ENCODE measurements at regions not wholly inside any gene's neighbourhood (a gene's known extent, or its start where the extent isn't known, plus 50 kb on each side); places are given as distances from the start of the nearest gene placed in this dataset.

DNA sequence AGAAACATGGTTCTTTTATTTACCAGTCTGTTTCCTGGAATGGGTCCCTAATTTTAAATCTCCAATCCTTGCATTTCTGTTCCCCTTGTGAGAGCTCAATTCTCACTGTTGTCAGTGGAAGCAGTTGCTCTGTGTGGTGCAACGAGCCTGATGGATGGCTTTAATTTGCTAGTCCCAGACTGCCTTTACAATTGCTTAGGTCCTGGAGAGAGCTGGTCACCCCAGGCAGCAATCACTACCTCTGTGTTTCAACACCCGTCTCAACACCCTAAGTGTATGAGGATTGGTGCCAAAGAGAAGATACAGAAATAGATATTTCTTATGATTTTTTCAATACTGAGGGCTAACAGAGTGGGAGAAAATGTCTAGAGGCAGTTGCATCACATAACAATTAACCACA, 873.8 kb downstream of the GLUD2 start:
- no peaks in the 10 kb centered on the region for H3K27me3 Mint-ChIP-seq (ENCODE audit: low read depth)
- H3K9me3 Mint-ChIP-seq (ENCODE audit: low read depth), result peaks cover 29% of the 10 kb centered on the region
- no peaks in the 10 kb centered on the region for H3K36me3 Mint-ChIP-seq (ENCODE audit: low read depth)
- no peak overlapping the region for H3K27ac Mint-ChIP-seq (ENCODE audit: unreplicated experiment)
- TF ChIP-seq, protein P1, sequence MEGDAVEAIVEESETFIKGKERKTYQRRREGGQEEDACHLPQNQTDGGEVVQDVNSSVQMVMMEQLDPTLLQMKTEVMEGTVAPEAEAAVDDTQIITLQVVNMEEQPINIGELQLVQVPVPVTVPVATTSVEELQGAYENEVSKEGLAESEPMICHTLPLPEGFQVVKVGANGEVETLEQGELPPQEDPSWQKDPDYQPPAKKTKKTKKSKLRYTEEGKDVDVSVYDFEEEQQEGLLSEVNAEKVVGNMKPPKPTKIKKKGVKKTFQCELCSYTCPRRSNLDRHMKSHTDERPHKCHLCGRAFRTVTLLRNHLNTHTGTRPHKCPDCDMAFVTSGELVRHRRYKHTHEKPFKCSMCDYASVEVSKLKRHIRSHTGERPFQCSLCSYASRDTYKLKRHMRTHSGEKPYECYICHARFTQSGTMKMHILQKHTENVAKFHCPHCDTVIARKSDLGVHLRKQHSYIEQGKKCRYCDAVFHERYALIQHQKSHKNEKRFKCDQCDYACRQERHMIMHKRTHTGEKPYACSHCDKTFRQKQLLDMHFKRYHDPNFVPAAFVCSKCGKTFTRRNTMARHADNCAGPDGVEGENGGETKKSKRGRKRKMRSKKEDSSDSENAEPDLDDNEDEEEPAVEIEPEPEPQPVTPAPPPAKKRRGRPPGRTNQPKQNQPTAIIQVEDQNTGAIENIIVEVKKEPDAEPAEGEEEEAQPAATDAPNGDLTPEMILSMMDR (IDR thresholded peaks at IDR 0.05), result no peak
- H3K4me3 Mint-ChIP-seq (ENCODE audit: unreplicated experiment), result no peak overlapping the region
- DNase-seq (ENCODE audit: low spot score), result no peak
- no peaks in the 10 kb centered on the region for H3K4me1 Mint-ChIP-seq (ENCODE audit: low read depth)

DNA sequence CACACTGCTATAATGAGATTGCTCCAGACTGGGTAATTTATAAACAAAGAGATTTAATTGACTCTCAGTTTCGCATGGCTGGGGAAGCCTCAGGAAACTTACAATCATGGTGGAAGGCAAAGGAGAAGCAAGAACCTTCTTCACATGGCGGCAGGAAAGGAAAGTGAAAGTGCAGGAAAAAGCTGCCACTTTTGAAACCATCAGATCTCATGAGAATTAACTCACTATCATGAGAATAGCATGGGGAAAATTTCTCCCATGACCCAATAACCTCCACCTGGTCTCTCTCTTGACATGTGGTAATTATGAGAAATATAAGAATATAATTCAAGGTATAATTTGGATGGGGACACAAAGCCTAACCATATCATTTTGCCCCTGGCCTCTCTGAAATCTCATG, 884.2 kb downstream of the GLUD2 start:
- TF ChIP-seq, protein P1 (IDR thresholded peaks at IDR 0.05), result no peak
- H3K27me3 Mint-ChIP-seq (ENCODE audit: low read depth), result no peaks in the 10 kb centered on the region
- H3K36me3 Mint-ChIP-seq (ENCODE audit: low read depth), result no peaks in the 10 kb centered on the region
- no peaks in the 10 kb centered on the region for H3K4me1 Mint-ChIP-seq (ENCODE audit: low read depth)
- peaks cover 28% of the 10 kb centered on the region for H3K9me3 Mint-ChIP-seq (ENCODE audit: low read depth)
- H3K27ac Mint-ChIP-seq (ENCODE audit: unreplicated experiment), result no peak overlapping the region
- no peak overlapping the region for H3K4me3 Mint-ChIP-seq (ENCODE audit: unreplicated experiment)
- DNase-seq (ENCODE audit: low spot score), result no peak

DNA sequence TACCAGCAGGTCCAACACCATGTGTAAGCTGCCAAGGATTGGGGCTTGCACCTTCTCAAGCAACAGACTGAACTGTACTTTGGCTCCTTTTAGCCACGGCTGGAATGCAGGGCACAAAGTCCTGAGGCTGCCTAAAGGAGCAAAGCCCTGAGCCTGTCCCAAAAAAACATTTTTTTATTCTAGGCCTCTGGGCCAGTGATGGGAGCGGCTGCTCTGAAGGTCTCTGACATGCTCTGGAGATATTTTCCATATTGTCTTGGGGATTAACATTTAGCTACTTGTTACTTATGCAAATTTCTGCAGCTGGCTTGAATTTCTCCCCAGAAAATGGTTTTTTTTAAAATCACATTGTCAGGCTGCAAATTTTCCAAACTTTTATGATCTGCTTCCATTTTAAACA, 885.3 kb downstream of the GLUD2 start:
- TF ChIP-seq, protein P1 (IDR thresholded peaks at IDR 0.05), result no peak
- no peaks in the 10 kb centered on the region for H3K4me1 Mint-ChIP-seq (ENCODE audit: low read depth)
- no peaks in the 10 kb centered on the region for H3K36me3 Mint-ChIP-seq (ENCODE audit: low read depth)
- H3K27ac Mint-ChIP-seq (ENCODE audit: unreplicated experiment), result no peak overlapping the region
- no peak for DNase-seq (ENCODE audit: low spot score)
- no peak overlapping the region for H3K4me3 Mint-ChIP-seq (ENCODE audit: unreplicated experiment)
- no peaks in the 10 kb centered on the region for H3K27me3 Mint-ChIP-seq (ENCODE audit: low read depth)
- H3K9me3 Mint-ChIP-seq (ENCODE audit: low read depth), result peaks cover 21% of the 10 kb centered on the region

DNA sequence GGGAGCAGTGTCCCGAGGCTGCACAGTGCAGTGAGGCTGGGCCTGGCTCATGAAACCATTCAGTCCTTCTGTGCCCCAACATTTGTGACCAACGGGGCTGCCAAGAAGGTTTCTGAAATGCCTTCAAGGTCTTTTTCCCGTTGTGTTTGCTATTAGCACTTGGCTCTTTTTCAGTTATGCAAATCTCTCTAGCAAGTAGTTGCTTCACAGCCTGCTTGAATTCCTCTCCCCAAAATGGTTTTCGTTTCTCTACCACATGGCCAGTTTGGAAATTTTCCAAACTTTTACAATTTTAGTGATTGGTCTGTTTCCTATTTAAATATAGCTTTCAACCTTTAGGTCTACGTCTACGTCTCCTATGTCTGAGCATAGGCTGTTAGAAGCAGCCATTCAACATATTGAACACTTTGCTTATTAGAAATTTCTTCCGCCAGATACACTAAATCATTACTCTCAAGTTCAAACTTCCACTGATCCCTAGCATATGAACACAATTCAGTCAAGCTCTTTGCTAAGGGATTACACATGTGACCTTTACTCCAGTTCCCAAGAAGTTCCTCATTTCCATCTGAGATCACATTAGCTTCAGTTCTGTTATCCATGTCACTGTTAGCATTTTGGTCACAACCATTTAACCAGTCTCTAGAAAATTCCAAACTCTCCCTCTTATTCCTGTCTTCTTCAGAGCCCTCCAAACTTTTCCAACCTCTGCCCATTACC, 901.8 kb downstream of the GLUD2 start:
- TF ChIP-seq, protein P1 (IDR thresholded peaks at IDR 0.05), result no peak
- Mint-ChIP-seq H3K9me3 (ENCODE audit: low read depth) (peaks cover 42% of the 10 kb centered on the region), H3K4me1 (ENCODE audit: low read depth) (no peaks in the 10 kb centered on the region), H3K4me3 (ENCODE audit: unreplicated experiment) (no peak overlapping the region), H3K36me3 (ENCODE audit: low read depth) (peaks cover 1% of the 10 kb centered on the region), H3K27ac (ENCODE audit: unreplicated experiment) (no peak overlapping the region), H3K27me3 (ENCODE audit: low read depth) (no peaks in the 10 kb centered on the region)
- DNase-seq (ENCODE audit: low spot score), result no peak

DNA sequence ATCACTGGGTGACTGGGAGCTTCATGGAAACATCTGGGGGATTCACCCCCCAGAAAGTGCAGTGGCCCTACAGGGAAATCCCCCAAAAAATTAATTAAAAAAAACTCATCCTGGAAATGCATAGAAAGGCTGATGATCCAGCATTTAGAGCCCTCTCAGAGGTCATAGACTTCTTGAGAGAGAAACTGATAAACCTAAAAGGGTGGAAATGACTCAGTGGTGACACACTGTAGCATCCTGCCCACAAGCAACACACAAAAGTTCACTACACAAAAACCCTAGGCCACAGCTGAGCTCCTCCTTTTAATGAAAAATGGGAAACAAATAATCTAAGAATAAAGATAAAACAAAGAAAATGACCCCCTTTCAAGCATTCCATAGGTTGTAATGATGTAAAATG, 911.5 kb downstream of the GLUD2 start:
- no peak for DNase-seq (ENCODE audit: low spot score)
- Mint-ChIP-seq H3K27me3 (ENCODE audit: low read depth) (no peaks in the 10 kb centered on the region), H3K27ac (ENCODE audit: unreplicated experiment) (no peak overlapping the region), H3K9me3 (ENCODE audit: low read depth) (peaks cover 26% of the 10 kb centered on the region), H3K36me3 (ENCODE audit: low read depth) (no peaks in the 10 kb centered on the region), H3K4me3 (ENCODE audit: unreplicated experiment) (no peak overlapping the region), H3K4me1 (ENCODE audit: low read depth) (no peaks in the 10 kb centered on the region)
- TF ChIP-seq, protein P1 (IDR thresholded peaks at IDR 0.05), result no peak
